ENCODE measurements at regions not wholly inside any gene's neighbourhood (a gene's known extent, or its start where the extent isn't known, plus 50 kb on each side); places are given as distances from the start of the nearest gene placed in this dataset.
"Not testable (repeated sequence)": the region's sequence is repeated elsewhere in the genome, so short reads cannot be mapped to it uniquely, and the experiment has no call there.

- DNase-seq (ENCODE audit: low read depth in 4 of 4, low spot score in 3 of 4), result no peak
Measured at GRCh38 chr2:89831641-89832498, 1140.4 kb downstream of the RPIA start.

- DNase-seq (ENCODE audit: low read depth in 4 of 4, low spot score in 3 of 4), result no peak
Measured at GRCh38 chr2:89833116-89833779, 1141.8 kb downstream of the RPIA start.

- DNase-seq (ENCODE audit: low read depth in 4 of 4, low spot score in 3 of 4), result no peak
Measured at GRCh38 chr2:89833780-89834117, 1142.3 kb downstream of the RPIA start.

- DNase-seq (ENCODE audit: low read depth in 4 of 4, low spot score in 3 of 4), result no peak
Measured at GRCh38 chr2:89834306-89834705, 1142.8 kb downstream of the RPIA start.

GRCh38 chr2:89836326-89836725 is 1144.9 kb downstream of the RPIA start:
- not testable (repeated sequence) for DNase-seq (ENCODE audit: low read depth in 4 of 4, low spot score in 3 of 4)

- no peak for DNase-seq (ENCODE audit: low read depth in 4 of 4, low spot score in 3 of 4)
Measured at GRCh38 chr2:89837962-89838625, 1146.6 kb downstream of the RPIA start.

GRCh38 chr2:89840175-89840574 is 1148.7 kb downstream of the RPIA start:
- not testable (repeated sequence) for DNase-seq (ENCODE audit: low read depth in 4 of 4, low spot score in 3 of 4)

- DNase-seq (ENCODE audit: low read depth in 4 of 4, low spot score in 3 of 4), result not testable (repeated sequence)
Measured at GRCh38 chr2:89840781-89841475, 1149.5 kb downstream of the RPIA start.

- DNase-seq (ENCODE audit: low read depth in 4 of 4, low spot score in 3 of 4), result no peak
Measured at GRCh38 chr2:89841476-89841840, 1150.0 kb downstream of the RPIA start.

GRCh38 chr2:89842180-89842908 is 1150.9 kb downstream of the RPIA start:
- DNase-seq (ENCODE audit: low read depth in 4 of 4, low spot score in 3 of 4), result no peak

GRCh38 chr2:89844221-89844943 is 1152.9 kb downstream of the RPIA start:
- no peak for DNase-seq (ENCODE audit: low read depth in 4 of 4, low spot score in 3 of 4)

GRCh38 chr2:89845532-89845931 is 1154.1 kb downstream of the RPIA start:
- DNase-seq (ENCODE audit: low read depth in 4 of 4, low spot score in 3 of 4), result no peak

- DNase-seq (ENCODE audit: low read depth in 4 of 4, low spot score in 3 of 4), result no peak
Measured at GRCh38 chr2:89848114-89848513, 1156.6 kb downstream of the RPIA start.

GRCh38 chr2:89848763-89849368 is 1157.4 kb downstream of the RPIA start:
- DNase-seq (ENCODE audit: low read depth in 4 of 4, low spot score in 3 of 4), result no peak

GRCh38 chr2:89849731-89850130 is 1158.3 kb downstream of the RPIA start:
- no peak for DNase-seq (ENCODE audit: low read depth in 4 of 4, low spot score in 3 of 4)

- no peak for DNase-seq (ENCODE audit: low read depth in 4 of 4, low spot score in 3 of 4)
Measured at GRCh38 chr2:89850481-89850880, 1159.0 kb downstream of the RPIA start.

- no peak for DNase-seq (ENCODE audit: low read depth in 4 of 4, low spot score in 3 of 4)
Measured at GRCh38 chr2:89850881-89851582, 1159.6 kb downstream of the RPIA start.

- no peak for DNase-seq (ENCODE audit: low read depth in 4 of 4, low spot score in 3 of 4)
Measured at GRCh38 chr2:89851583-89851905, 1160.1 kb downstream of the RPIA start.

GRCh38 chr2:89853427-89853826 is 1162.0 kb downstream of the RPIA start:
- not testable (repeated sequence) for DNase-seq (ENCODE audit: low read depth in 4 of 4, low spot score in 3 of 4)

Measured in right renal pelvis (tissue), 4 donors.